Chondrocyte (in vitro differentiated cells): ENCODE measurements at regions not wholly inside any gene's neighbourhood (a gene's known extent, or its start where the extent isn't known, plus 50 kb on each side); places are given as distances from the start of the nearest gene placed in this dataset.

Experiments used
- DNase-seq: peaks from one replicate; pipeline ENCODE4 v3.0.0; 2021; ENCODE audit warnings: mixed read lengths, low spot score
- H3K27ac Mint-ChIP-seq: one replicate; pipeline ENCODE4 v1.8.0; 2021; ENCODE audit warnings: mild to moderate bottlenecking, moderate library complexity, mixed read lengths; ENCODE audit not compliant: unreplicated experiment
- H3K27me3 Mint-ChIP-seq: 2 replicates; pipeline ENCODE4 v1.8.0; 2021; ENCODE audit warnings: low read depth, mixed read lengths
- H3K36me3 Mint-ChIP-seq: 2 replicates; pipeline ENCODE4 v1.8.0; 2021; ENCODE audit warnings: low read depth, mixed read lengths
- H3K4me1 Mint-ChIP-seq: 2 replicates; pipeline ENCODE4 v1.8.0; 2021; ENCODE audit warnings: low read depth, mild to moderate bottlenecking, mixed read lengths
- H3K4me3 Mint-ChIP-seq: one replicate; pipeline ENCODE4 v1.8.0; 2021; ENCODE audit warnings: mild to moderate bottlenecking, moderate library complexity, mixed read lengths; ENCODE audit not compliant: unreplicated experiment
- H3K9me3 Mint-ChIP-seq: 2 replicates; pipeline ENCODE4 v1.8.0; 2021; ENCODE audit warnings: low read depth, mixed read lengths
- CTCF ChIP-seq: fragments of 200-600 bp; sonication (generic); IDR thresholded peaks from 2 replicates; pipeline ENCODE4 v1.5.0; 2021; ENCODE audit warnings: antibody characterized with exemption, mild to moderate bottlenecking, moderate library complexity

DNA sequence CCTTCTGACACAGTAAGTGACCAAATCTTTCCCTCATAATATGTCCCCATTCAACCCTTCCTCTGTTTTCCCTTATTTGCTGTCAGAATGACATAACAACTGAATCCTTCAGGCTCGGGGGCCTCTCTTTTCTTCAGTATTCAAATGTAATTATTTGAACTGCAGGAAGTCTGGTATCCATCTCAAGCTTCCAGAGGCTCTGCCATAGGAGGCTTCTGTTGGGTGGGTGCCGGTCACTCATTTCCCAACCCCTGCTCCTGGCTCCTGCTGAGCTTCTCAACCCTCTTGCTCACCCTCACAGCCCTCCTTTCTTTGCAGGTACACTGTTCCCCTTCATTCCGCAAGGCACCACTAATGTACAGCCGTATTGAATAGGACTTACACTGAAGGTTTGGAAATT lies 151.8 kb upstream of the MAP3K1 start:
- H3K27me3 Mint-ChIP-seq, result no peaks in the 10 kb centered on the region
- H3K4me3 Mint-ChIP-seq, result no peak overlapping the region
- no peak for TF ChIP-seq CTCF
- no peak for DNase-seq
- peaks cover 9% of the 10 kb centered on the region for H3K9me3 Mint-ChIP-seq
- H3K4me1 Mint-ChIP-seq, result no peaks in the 10 kb centered on the region
- H3K27ac Mint-ChIP-seq, result no peak overlapping the region
- H3K36me3 Mint-ChIP-seq, result no peaks in the 10 kb centered on the region

- Mint-ChIP-seq H3K27ac (no peak overlapping the region), H3K4me3 (no peak overlapping the region), H3K9me3 (peaks cover 9% of the 10 kb centered on the region), H3K27me3 (no peaks in the 10 kb centered on the region), H3K4me1 (no peaks in the 10 kb centered on the region), H3K36me3 (no peaks in the 10 kb centered on the region)
- TF ChIP-seq CTCF, result no peak
- no peak for DNase-seq
Measured at GRCh38 chr5:56662893-56663292, 152.5 kb upstream of the MAP3K1 start.

- Mint-ChIP-seq H3K27ac (no peak overlapping the region), H3K9me3 (no peaks in the 10 kb centered on the region), H3K4me1 (peaks cover 9% of the 10 kb centered on the region), H3K36me3 (no peaks in the 10 kb centered on the region), H3K27me3 (no peaks in the 10 kb centered on the region), H3K4me3 (no peak overlapping the region)
- no peak for TF ChIP-seq CTCF
- no peak for DNase-seq
Measured at GRCh38 chr5:56659971-56660370, 155.4 kb upstream of the MAP3K1 start.

DNA sequence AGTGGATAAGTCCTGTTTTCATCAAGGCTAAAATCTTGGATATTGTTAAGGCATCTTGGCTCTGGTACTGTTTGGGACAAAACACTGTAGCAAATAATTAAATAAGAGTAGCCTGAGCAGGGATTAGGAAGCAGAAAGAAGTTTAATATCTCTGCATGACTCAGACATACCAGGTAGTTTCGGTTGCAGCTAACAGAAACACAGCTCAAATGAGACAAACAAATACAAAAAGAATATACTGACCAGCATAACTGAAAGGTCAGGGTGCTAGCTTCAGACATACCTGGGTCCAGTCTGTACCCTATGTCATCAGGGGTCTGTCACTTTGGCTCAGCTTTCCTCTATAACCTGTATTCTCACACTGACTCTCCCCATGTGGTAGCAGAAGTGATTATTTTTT lies 156.4 kb upstream of the MAP3K1 start:
- no peaks in the 10 kb centered on the region for H3K9me3 Mint-ChIP-seq

DNA sequence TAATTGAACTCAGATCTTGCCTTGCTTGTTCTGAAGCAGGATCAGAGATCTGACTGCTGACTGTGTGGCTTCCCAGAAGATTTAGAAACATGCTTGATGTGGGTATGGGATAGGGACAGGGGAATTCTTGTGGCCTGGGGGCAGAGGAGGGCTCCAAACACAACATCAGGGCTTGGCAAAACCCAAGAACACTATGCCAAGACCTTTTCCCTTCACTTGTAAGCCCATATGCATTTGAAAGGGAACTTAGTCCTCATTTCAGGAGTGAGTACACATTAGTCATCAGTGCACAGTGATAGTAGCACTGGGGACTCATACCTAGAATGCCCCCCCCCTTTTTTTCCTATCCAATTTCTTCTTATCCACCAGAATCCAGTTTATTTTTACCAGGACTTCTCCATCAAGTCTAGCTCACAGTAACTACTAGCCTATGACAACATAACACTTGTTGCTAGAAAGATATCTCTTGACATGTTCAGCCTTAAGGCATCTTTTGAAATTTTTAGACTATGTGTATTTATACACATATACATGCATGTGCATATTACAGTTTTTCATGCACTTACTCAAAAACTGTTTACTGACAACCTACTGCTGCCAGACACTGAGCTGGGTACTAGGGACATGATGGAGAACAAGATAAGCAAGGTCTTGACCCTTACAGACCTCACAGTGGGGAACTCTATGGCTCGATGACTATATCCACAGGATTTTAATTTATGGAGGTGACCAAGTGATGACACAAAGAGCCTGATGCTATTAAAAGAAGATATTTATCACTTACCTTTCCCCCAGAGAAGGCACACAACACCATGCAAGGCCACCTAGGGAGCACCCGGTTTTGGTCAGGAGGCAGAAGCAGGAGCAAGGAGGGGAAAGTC lies 158.3 kb upstream of the MAP3K1 start:
- H3K27me3 Mint-ChIP-seq, result peaks cover 3% of the 10 kb centered on the region
- DNase-seq, result no peak
- H3K4me1 Mint-ChIP-seq, result peaks cover 9% of the 10 kb centered on the region

More for the DNA sequence above, 156.4 kb upstream of the MAP3K1 start:
- no peak overlapping the region for H3K27ac Mint-ChIP-seq
- peaks cover 3% of the 10 kb centered on the region for H3K27me3 Mint-ChIP-seq
- H3K4me1 Mint-ChIP-seq, result peaks cover 9% of the 10 kb centered on the region
- TF ChIP-seq CTCF, result no peak
- H3K4me3 Mint-ChIP-seq, result no peak overlapping the region
- DNase-seq, result no peak
- H3K36me3 Mint-ChIP-seq, result no peaks in the 10 kb centered on the region

More for the DNA sequence above, 158.3 kb upstream of the MAP3K1 start:
- TF ChIP-seq CTCF, result no peak
- Mint-ChIP-seq H3K36me3 (no peaks in the 10 kb centered on the region), H3K9me3 (no peaks in the 10 kb centered on the region), H3K4me3 (no peak overlapping the region), H3K27ac (peak overlapping the region; percentile 18)
